WTC11 (cell line): ENCODE measurements at regions not wholly inside any gene's neighbourhood (a gene's known extent, or its start where the extent isn't known, plus 50 kb on each side); places are given as distances from the start of the nearest gene placed in this dataset.
"Not testable (repeated sequence)": the region's sequence is repeated elsewhere in the genome, so short reads cannot be mapped to it uniquely, and the experiment has no call there.

Experiments used
- ATAC-seq: fragments of 200-7000 bp; cut with Tn5 transposase; 2 replicates; pipeline ENCODE4 v1.10.0; 2021; ENCODE audit warnings: mild to moderate bottlenecking, moderate library complexity
- CTCF ChIA-PET: fragments of 300-600 bp; sonication (Branson Sonifier 250); formaldehyde crosslinking; loops from one replicate; lab custom pipeline; 2021; ENCODE audit warnings: antibody characterized with exemption; lab: Charles Lee
- POLR2A ChIA-PET: fragments of 350-600 bp; sonication (Branson Sonifier 250); formaldehyde crosslinking; loops from one replicate; lab custom pipeline; 2021; ENCODE audit warnings: antibody characterized with exemption; lab: Charles Lee
- DNase-seq: peaks from one replicate; pipeline ENCODE4 v3.0.0; 2021; ENCODE audit warnings: low spot score
- H3K27ac Mint-ChIP-seq: 2 replicates; pipeline ENCODE4 v1.8.0; 2021; ENCODE audit warnings: mixed read lengths
- H3K27me3 Mint-ChIP-seq: 2 replicates; pipeline ENCODE4 v1.8.0; 2021; ENCODE audit warnings: low read depth, mild to moderate bottlenecking, moderate library complexity, mixed read lengths
- H3K36me3 Mint-ChIP-seq: 2 replicates; pipeline ENCODE4 v1.8.0; 2021; ENCODE audit warnings: mixed read lengths
- H3K4me1 Mint-ChIP-seq: 2 replicates; pipeline ENCODE4 v1.8.0; 2022; ENCODE audit warnings: mixed read lengths
- H3K4me3 Mint-ChIP-seq: 2 replicates; pipeline ENCODE4 v1.8.0; 2021; ENCODE audit warnings: mild to moderate bottlenecking, moderate library complexity, mixed read lengths
- H3K9me3 Mint-ChIP-seq: 2 replicates; pipeline ENCODE4 v1.8.0; 2021; ENCODE audit warnings: mixed read lengths
- CBFB ChIP-seq: sonication (generic); formaldehyde crosslinking; IDR thresholded peaks from 2 replicates; pipeline ENCODE4 v1.8.1; 2022; ENCODE audit warnings: mild to moderate bottlenecking, low read depth, missing genetic modification reagents
- ESRRA ChIP-seq: sonication (generic); formaldehyde crosslinking; IDR thresholded peaks from 2 replicates; pipeline ENCODE4 v1.8.1; 2022; ENCODE audit warnings: mild to moderate bottlenecking, missing genetic modification reagents, borderline replicate concordance
- ETV6 ChIP-seq: sonication (generic); formaldehyde crosslinking; IDR thresholded peaks from 2 replicates; pipeline ENCODE4 v1.8.1; 2022; ENCODE audit warnings: mild to moderate bottlenecking, missing genetic modification reagents
- FOXK1 ChIP-seq: sonication (generic); formaldehyde crosslinking; IDR thresholded peaks from 2 replicates; pipeline ENCODE4 v1.8.0; 2022; ENCODE audit warnings: mild to moderate bottlenecking, moderate library complexity, missing genetic modification reagents
- GABPB1 ChIP-seq: sonication (generic); formaldehyde crosslinking; IDR thresholded peaks from 2 replicates; pipeline ENCODE4 v1.8.1; 2023; ENCODE audit warnings: mild to moderate bottlenecking, missing genetic modification reagents
- GTF2I ChIP-seq: fragments of 250-450 bp; sonication (Bioruptor Pico); conservative IDR thresholded peaks from 2 replicates; pipeline ENCODE4 v1.4.0; 2021; ENCODE audit warnings: mild to moderate bottlenecking
- KAT7 ChIP-seq: sonication (generic); formaldehyde crosslinking; IDR thresholded peaks from 2 replicates; pipeline ENCODE4 v1.8.1; 2023; ENCODE audit warnings: missing genetic modification reagents, mild to moderate bottlenecking, borderline replicate concordance
- MXD4 ChIP-seq: fragments of 250-450 bp; sonication (Bioruptor Pico); IDR thresholded peaks from 2 replicates; pipeline ENCODE4 v1.8.0; 2021; ENCODE audit warnings: mild to moderate bottlenecking, moderate library complexity, borderline replicate concordance
- NR2C2 ChIP-seq: sonication (generic); formaldehyde crosslinking; IDR thresholded peaks from 2 replicates; pipeline ENCODE4 v1.8.0; 2022; ENCODE audit warnings: mild to moderate bottlenecking, missing genetic modification reagents
- SOX15 ChIP-seq: fragments of 250-450 bp; sonication (Bioruptor Pico); IDR thresholded peaks from 2 replicates; pipeline ENCODE4 v1.9.0; 2021; ENCODE audit warnings: mild to moderate bottlenecking
- USF1 ChIP-seq: sonication (generic); formaldehyde crosslinking; IDR thresholded peaks from 2 replicates; pipeline ENCODE4 v1.8.0; 2022; ENCODE audit warnings: mild to moderate bottlenecking, missing genetic modification reagents
- ZBTB21 ChIP-seq: sonication (generic); formaldehyde crosslinking; IDR thresholded peaks from 2 replicates; pipeline ENCODE4 v1.8.1; 2023; ENCODE audit warnings: mild to moderate bottlenecking, missing genetic modification reagents, borderline replicate concordance
- ZNF121 ChIP-seq: sonication (generic); formaldehyde crosslinking; IDR thresholded peaks from 2 replicates; pipeline ENCODE4 v1.8.0; 2023; ENCODE audit warnings: missing genetic modification reagents
- ZNF232 ChIP-seq: sonication (generic); formaldehyde crosslinking; IDR thresholded peaks from 2 replicates; pipeline ENCODE4 v1.8.0; 2022; ENCODE audit warnings: mild to moderate bottlenecking, missing genetic modification reagents
- ZNF671 ChIP-seq: fragments of 250-450 bp; sonication (Bioruptor Pico); IDR thresholded peaks from 2 replicates; pipeline ENCODE4 v1.8.0; 2021; ENCODE audit warnings: mild to moderate bottlenecking
- TF ChIP-seq, protein P1 (sequence below): sonication (generic); formaldehyde crosslinking; IDR thresholded peaks from 2 replicates; pipeline ENCODE4 v1.8.1; 2023; ENCODE audit warnings: mild to moderate bottlenecking, missing genetic modification reagents, moderate library complexity
- TF ChIP-seq, protein P2 (sequence below): fragments of 250-450 bp; sonication (Bioruptor Pico); IDR thresholded peaks from 2 replicates; pipeline ENCODE4 v1.9.0; 2021; ENCODE audit warnings: mild to moderate bottlenecking, borderline replicate concordance
- TF ChIP-seq, protein P3 (sequence below): sonication (generic); formaldehyde crosslinking; IDR thresholded peaks from 2 replicates; pipeline ENCODE4 v1.8.0; 2022; ENCODE audit warnings: mild to moderate bottlenecking, missing genetic modification reagents
- TF ChIP-seq, protein P4 (sequence below): fragments of 250-450 bp; sonication (Bioruptor Pico); IDR thresholded peaks from 2 replicates; pipeline ENCODE4 v2.1.2; 2022; ENCODE audit warnings: mild to moderate bottlenecking, moderate library complexity

GRCh38 chr5:106443746-106444145 lies 1227.0 kb downstream of the EFNA5 start:
- TF ChIP-seq FOXK1 (CRISPR knock-in tag) (no peak), ETV6 (CRISPR knock-in tag) (no peak), GTF2I (CRISPR knock-in tag) (no peak), CBFB (CRISPR knock-in tag) (no peak), SOX15 (CRISPR knock-in tag) (no peak)
- no peak overlapping the region for H3K27ac Mint-ChIP-seq
- H3K27me3 Mint-ChIP-seq = no peaks in the 10 kb centered on the region
- peaks cover 3% of the 10 kb centered on the region; the same call in 1 of the 2 replicates for H3K9me3 Mint-ChIP-seq
- H3K4me3 Mint-ChIP-seq = no peak overlapping the region
- DNase-seq (no peak), ATAC-seq (no peak)
- H3K4me1 Mint-ChIP-seq = no peaks in the 10 kb centered on the region
- POLR2A ChIA-PET = no interaction called here
- no peaks in the 10 kb centered on the region for H3K36me3 Mint-ChIP-seq
- CTCF ChIA-PET = interaction anchor here (0.9 kb wide), 1 partner anchor 11 kb away, joined by 3 read pairs; no protein-coding TSS in a partner anchor

- ChIA-PET CTCF (interaction anchor here (1.9 kb wide), 1 partner anchor 20 kb away, joined by 6 read pairs; no protein-coding TSS in a partner anchor), POLR2A (no interaction called here)
- ATAC-seq = no peak
- no peaks in the 10 kb centered on the region for H3K27me3 Mint-ChIP-seq
- TF ChIP-seq, protein P1, sequence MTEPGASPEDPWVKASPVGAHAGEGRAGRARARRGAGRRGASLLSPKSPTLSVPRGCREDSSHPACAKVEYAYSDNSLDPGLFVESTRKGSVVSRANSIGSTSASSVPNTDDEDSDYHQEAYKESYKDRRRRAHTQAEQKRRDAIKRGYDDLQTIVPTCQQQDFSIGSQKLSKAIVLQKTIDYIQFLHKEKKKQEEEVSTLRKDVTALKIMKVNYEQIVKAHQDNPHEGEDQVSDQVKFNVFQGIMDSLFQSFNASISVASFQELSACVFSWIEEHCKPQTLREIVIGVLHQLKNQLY (CRISPR knock-in tag) = no peak
- peaks cover 19% of the 10 kb centered on the region for H3K9me3 Mint-ChIP-seq
- no peak for DNase-seq
- H3K27ac Mint-ChIP-seq = no peak overlapping the region
- peaks cover 4% of the 10 kb centered on the region for H3K4me1 Mint-ChIP-seq
- H3K36me3 Mint-ChIP-seq = peaks cover 17% of the 10 kb centered on the region
- H3K4me3 Mint-ChIP-seq = no peak overlapping the region
These were observed 1235.6 kb downstream of the EFNA5 start for GRCh38 chr5:106435185-106435584.

DNA sequence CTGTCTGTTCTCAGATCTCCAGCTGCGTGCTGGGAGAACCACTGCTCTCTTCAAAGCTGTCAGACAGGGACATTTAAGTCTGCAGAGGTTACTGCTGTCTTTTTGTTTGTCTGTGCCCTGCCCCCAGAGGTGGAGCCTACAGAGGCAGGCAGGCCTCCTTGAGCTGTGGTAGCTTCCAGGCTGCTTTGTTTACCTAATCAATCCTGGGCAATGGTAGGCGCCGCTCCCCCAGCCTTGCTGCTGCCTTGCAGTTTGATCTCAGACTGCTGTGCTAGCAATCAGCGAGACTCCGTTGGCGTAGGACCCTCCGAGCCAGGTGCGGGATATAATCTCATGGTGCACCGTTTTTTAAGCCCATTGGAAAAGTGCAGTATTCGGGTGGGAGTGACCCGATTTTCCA lies 1240.0 kb downstream of the EFNA5 start:
- CTCF ChIA-PET, DNase-seq, H3K27ac Mint-ChIP-seq, H3K27me3 Mint-ChIP-seq, H3K4me3 Mint-ChIP-seq, H3K4me1 Mint-ChIP-seq: not testable (repeated sequence)
- Mint-ChIP-seq H3K36me3 (peaks cover 25% of the 10 kb centered on the region), H3K9me3 (peaks cover 28% of the 10 kb centered on the region)
- POLR2A ChIA-PET = interaction anchor here (0.6 kb wide), 1 partner anchor 313 kb away, joined by 3 read pairs; no protein-coding TSS in a partner anchor
- peak; percentile 69 for ATAC-seq

GRCh38 chr5:106423109-106423897 lies 1247.4 kb downstream of the EFNA5 start:
- Mint-ChIP-seq H3K27ac (no peak overlapping the region), H3K36me3 (peaks cover 3% of the 10 kb centered on the region), H3K4me3 (no peak overlapping the region), H3K4me1 (no peaks in the 10 kb centered on the region), H3K9me3 (peaks cover 20% of the 10 kb centered on the region), H3K27me3 (no peaks in the 10 kb centered on the region)
- ChIA-PET POLR2A (no interaction called here), CTCF (no interaction called here)
- ATAC-seq (no peak), DNase-seq (no peak)
- TF ChIP-seq ZNF671 (CRISPR knock-in tag) = no peak
- TF ChIP-seq, protein P2, sequence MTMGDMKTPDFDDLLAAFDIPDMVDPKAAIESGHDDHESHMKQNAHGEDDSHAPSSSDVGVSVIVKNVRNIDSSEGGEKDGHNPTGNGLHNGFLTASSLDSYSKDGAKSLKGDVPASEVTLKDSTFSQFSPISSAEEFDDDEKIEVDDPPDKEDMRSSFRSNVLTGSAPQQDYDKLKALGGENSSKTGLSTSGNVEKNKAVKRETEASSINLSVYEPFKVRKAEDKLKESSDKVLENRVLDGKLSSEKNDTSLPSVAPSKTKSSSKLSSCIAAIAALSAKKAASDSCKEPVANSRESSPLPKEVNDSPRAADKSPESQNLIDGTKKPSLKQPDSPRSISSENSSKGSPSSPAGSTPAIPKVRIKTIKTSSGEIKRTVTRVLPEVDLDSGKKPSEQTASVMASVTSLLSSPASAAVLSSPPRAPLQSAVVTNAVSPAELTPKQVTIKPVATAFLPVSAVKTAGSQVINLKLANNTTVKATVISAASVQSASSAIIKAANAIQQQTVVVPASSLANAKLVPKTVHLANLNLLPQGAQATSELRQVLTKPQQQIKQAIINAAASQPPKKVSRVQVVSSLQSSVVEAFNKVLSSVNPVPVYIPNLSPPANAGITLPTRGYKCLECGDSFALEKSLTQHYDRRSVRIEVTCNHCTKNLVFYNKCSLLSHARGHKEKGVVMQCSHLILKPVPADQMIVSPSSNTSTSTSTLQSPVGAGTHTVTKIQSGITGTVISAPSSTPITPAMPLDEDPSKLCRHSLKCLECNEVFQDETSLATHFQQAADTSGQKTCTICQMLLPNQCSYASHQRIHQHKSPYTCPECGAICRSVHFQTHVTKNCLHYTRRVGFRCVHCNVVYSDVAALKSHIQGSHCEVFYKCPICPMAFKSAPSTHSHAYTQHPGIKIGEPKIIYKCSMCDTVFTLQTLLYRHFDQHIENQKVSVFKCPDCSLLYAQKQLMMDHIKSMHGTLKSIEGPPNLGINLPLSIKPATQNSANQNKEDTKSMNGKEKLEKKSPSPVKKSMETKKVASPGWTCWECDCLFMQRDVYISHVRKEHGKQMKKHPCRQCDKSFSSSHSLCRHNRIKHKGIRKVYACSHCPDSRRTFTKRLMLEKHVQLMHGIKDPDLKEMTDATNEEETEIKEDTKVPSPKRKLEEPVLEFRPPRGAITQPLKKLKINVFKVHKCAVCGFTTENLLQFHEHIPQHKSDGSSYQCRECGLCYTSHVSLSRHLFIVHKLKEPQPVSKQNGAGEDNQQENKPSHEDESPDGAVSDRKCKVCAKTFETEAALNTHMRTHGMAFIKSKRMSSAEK (CRISPR knock-in tag) = no peak
- TF ChIP-seq GABPB1 = no peak
- no peak for TF ChIP-seq KAT7 (CRISPR knock-in tag)
- TF ChIP-seq USF1 (CRISPR knock-in tag) = no peak
- TF ChIP-seq SOX15 (CRISPR knock-in tag) = no peak
- TF ChIP-seq ZBTB21 (CRISPR knock-in tag) = no peak
- no peak for TF ChIP-seq NR2C2 (CRISPR knock-in tag)
- TF ChIP-seq ESRRA = no peak
- no peak for TF ChIP-seq ETV6 (CRISPR knock-in tag)
- TF ChIP-seq MXD4 (CRISPR knock-in tag) = no peak
- TF ChIP-seq, protein P3, sequence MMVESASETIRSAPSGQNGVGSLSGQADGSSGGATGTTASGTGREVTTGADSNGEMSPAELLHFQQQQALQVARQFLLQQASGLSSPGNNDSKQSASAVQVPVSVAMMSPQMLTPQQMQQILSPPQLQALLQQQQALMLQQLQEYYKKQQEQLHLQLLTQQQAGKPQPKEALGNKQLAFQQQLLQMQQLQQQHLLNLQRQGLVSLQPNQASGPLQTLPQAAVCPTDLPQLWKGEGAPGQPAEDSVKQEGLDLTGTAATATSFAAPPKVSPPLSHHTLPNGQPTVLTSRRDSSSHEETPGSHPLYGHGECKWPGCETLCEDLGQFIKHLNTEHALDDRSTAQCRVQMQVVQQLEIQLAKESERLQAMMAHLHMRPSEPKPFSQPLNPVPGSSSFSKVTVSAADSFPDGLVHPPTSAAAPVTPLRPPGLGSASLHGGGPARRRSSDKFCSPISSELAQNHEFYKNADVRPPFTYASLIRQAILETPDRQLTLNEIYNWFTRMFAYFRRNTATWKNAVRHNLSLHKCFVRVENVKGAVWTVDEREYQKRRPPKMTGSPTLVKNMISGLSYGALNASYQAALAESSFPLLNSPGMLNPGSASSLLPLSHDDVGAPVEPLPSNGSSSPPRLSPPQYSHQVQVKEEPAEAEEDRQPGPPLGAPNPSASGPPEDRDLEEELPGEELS (CRISPR knock-in tag) = no peak
- no peak for TF ChIP-seq ZNF232 (CRISPR knock-in tag)
- no peak for TF ChIP-seq ZNF121 (CRISPR knock-in tag)
- TF ChIP-seq, protein P4, sequence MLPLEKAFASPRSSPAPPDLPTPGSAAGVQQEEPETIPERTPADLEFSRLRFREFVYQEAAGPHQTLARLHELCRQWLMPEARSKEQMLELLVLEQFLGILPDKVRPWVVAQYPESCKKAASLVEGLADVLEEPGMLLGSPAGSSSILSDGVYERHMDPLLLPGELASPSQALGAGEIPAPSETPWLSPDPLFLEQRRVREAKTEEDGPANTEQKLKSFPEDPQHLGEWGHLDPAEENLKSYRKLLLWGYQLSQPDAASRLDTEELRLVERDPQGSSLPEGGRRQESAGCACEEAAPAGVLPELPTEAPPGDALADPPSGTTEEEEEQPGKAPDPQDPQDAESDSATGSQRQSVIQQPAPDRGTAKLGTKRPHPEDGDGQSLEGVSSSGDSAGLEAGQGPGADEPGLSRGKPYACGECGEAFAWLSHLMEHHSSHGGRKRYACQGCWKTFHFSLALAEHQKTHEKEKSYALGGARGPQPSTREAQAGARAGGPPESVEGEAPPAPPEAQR (CRISPR knock-in tag) = no peak
